ENCODE measurements at regions not wholly inside any gene's neighbourhood (a gene's known extent, or its start where the extent isn't known, plus 50 kb on each side); places are given as distances from the start of the nearest gene placed in this dataset.
A peak's percentile ranks its signal among the peaks of the same experiment; 100 is the strongest.

DNA sequence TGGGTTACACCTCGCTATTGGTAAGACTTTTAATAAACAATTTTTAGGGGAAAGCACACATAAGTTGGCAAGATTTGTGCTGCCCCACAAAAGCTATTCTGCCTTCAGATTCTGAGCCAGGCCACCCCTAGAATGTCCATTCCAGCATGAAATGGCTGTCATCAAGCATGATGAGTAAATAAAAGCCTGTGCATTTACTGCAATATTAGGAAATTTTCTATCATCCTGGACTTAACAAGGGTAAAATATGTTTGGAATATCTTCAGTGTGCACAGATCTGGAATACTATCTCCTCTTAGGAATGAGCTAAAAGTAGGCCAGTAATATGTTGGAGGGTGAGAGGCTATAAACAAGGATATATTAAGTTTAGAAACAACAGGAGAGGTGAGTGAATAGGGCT lies 510.9 kb downstream of the ANKRD50 start:
- DNase-seq (ENCODE audit: low read depth in 2 of 2), result no peak

DNA sequence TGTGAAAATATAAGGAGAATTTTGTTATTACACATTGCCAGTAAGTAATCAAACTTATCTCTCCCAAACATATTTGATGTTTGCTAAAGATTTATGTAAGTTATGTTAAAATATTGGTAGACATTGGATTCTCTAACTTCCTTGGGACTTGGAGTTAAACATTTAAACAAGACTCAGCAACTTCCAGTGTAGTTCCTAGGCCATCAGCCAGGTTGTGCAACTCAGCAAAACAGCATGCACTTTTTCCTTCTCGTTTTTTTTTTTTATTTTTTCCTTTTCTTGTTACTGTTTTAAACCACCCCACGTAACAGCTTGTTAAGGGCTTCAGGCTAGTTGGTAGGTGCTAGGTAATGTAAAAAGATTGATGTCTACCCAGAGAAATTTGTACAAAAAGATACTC lies 510.4 kb downstream of the ANKRD50 start:
- DNase-seq (ENCODE audit: low read depth in 2 of 2), result no peak

DNA sequence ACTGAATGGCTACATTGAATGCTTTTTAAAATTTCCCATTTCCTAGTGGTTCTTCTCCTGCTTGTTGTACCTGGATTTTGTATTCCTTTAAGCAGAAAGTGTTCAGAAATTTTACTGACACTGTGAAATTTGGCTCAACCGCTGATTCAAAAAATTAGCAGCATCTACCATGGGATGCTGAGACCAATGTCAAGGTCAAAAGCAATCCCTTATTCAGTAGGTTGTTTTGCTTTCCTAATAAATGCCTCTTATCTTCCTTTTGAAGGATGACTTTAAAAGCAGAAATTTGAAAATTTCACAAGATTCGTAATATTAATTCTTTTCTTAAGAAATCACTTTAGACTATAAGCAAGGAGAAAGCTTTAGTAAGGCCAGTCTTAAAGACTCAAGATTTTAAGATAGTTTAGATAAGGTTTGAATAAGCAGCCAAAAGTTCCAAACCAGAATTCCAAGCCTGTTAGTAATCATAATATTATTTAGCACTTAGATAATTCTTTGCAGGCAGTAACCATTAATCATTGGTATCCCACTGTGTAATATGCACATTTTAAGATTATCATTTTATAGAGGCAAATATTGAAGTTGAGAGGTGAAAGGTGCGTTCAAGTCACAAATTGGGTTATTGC lies 508.8 kb downstream of the ANKRD50 start:
- DNase-seq (ENCODE audit: low read depth in 2 of 2), result peak in 1 of 2 donors; percentile 38

DNA sequence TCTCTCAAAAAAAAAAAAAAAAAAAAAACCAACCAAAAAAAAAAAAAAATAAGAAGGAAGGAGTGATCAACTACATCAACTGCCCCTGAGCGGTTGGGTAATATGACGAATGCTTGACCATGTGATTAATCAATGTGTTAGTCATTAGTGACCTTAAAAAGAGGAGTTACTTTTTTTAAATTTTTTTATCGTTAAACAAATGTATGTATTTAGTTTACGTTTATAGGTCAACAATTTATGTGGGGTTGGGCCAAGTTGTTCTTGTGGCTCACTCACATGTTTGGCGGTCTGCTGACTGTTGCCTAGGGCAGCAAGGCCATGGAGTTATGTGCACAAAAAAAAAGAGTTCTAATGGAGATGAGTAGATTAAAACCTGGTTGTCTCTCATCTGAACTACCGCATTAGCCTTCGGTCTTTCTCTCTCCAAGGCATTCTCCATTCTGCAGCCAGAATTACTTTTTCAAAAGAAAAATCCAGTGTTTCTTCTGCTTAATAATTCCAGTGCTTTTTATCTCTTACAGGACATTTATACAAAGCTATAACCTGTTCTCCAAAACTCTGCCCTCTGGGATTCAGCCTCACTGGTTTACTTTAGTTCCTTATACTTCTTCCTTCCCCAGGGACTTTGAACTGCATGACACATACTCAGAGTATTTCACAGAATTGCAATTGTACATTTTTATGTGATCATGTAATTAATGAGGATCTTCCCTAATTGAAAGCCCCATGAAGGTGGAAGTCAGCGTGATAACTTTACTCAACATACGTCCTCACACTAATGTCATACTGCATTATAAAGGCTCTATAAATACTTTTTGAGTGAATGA lies 505.5 kb downstream of the ANKRD50 start:
- peak in 1 of 2 donors; percentile 18 for DNase-seq (ENCODE audit: low read depth in 2 of 2)

DNA sequence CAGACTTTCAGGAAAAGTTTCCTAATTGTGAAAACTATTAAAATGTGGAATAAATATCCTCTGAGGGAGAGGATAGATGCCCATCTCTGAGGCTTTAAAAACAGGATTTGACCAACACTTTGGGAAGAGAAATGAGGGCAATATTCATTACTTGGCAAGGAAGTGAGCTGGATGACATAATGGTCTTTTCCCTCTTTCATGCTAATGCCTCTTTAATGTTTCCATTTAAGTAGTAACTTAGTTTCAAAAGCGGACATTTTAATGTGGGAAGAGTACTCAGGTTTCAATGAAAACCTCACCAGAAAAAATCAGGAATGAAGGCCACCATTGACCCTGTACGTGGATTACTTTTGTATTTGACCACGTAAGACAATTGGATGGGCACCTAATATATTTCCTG lies 503.3 kb downstream of the ANKRD50 start:
- peak in 1 of 2 donors; percentile 10 for DNase-seq (ENCODE audit: low read depth in 2 of 2)

DNA sequence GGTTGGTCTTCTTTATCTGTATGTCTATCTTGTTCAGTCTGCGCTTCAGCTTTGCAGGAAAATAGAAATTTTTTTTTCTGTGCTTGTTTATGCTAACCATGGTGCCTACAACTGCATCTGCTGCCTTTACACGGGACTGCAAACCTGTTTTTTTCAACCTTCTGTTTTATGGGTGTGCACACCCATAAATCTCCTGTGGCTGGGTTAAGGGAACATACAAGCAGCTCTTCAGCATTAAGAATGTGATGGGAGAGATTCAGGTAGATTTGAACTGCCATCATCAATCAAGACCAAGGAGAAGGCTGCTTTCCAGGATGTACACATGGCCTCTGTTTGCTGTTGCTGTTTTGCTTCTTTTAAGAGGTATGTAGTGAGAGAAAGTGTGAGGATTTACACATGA lies 502.9 kb downstream of the ANKRD50 start:
- DNase-seq (ENCODE audit: low read depth in 2 of 2), result no peak

DNA sequence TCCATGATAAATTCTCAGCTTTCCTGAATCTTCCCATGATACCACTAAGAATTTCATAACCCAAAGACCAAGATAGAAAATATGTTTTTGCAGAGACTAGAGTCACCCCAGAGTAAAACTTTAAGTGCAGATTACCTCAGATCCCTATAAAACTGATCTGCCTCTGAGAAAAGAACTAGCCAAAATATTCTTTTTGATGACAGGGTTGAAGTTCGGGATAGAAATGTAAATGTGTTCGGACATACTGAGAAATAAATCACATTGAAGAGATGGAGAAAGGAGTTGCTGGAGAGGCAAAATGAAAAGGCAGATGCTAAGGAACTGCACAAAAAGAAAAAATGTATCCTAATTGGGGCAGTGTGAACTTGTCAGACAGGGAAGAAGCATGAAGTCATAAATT lies 501.8 kb downstream of the ANKRD50 start:
- no peak for DNase-seq (ENCODE audit: low read depth in 2 of 2)

DNA sequence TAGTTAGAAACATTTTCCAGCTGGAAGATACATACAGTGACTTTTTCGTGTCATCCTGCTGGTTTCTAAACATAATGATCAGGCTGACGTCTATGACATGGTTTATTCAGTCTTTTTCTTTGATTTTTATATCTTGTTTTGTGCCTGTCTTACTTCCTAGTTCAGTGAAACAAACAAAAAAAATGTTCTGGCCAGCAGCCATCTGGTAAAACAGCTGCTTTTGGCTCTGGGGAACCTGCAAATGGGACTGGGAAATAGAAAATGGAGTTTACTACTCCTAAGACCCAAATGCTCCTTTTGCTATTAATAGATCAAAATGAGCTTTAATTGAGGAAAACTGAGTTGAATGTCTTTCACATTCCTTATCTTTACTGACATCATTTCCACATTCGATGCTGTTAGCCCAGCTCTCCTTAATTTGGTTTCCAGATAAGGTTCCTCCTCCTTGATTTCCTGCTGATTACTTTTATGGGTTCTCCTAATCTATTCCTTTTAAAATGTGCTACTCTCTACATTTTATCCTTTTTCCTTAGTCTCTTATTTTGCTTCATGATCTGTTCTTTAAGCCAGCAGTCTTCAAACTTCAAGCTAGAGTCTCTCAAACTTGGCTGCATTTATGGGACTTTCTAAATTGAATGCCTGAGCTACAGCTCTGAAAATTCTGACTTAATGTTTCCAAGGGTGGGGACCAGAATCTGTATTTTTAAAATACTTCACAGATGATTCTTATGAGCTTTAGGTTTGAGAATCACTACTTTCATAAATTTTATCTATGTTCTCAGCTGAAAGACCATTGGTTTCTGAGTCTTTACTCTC lies 499.5 kb downstream of the ANKRD50 start:
- DNase-seq (ENCODE audit: low read depth in 2 of 2), result peak; percentile 15 to 30

DNA sequence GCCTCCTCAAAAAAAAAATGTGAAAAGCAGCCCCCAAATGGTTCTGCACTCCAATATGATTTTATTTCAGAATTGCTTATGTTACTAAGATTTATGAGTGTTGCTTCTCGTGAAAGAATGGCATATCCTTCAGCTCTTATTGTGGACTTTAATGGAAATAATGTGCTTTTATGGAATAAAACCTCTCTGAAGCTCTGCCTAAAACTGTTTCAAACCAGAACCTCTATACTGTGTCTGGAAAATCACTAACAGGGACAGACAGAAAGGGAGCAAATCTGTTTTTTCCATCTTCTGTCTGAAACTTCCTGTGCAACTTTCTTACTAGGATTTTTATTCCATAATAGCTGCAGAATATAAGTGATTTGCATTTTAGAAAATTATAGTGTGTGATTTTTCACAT lies 493.1 kb downstream of the ANKRD50 start:
- DNase-seq (ENCODE audit: low read depth in 2 of 2), result no peak

DNA sequence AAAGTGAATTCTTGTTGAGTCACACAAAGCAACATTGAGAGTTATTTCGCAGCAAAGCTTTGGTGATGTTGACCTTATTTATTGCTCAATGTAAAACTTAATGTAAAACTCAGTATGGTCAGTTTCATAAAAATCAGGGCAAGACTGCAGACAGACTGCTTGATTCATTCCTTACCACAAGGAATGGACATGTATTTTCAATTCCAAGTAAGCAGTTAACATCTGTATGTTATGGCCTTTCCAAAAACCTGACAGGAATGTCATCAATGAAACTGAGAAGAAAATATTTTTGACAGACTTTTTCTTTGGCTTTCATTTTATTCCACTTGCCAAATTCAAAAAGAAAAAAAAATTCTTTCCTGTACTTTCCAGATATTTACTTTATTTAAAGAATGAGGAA lies 488.3 kb downstream of the ANKRD50 start:
- DNase-seq (ENCODE audit: low read depth in 2 of 2), result no peak

DNA sequence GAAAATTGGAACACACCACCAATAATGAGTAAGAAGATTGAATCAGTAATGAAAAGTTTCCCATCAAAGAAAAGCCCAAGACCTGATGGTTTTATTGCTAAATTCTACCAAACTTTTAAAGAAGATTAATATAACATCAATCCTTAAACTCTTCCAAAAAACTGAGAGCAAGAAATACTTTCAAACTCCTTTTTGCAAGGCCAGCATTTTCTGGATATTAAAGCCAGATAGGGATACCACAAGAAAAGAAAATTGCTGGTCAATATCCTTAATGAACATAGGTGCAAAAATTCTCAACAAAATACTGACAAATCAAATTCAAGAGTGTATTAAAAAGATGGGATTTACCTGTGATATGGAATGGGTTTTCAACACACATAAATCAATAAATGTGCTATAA lies 484.6 kb downstream of the ANKRD50 start:
- no peak for DNase-seq (ENCODE audit: low read depth in 2 of 2)

DNA sequence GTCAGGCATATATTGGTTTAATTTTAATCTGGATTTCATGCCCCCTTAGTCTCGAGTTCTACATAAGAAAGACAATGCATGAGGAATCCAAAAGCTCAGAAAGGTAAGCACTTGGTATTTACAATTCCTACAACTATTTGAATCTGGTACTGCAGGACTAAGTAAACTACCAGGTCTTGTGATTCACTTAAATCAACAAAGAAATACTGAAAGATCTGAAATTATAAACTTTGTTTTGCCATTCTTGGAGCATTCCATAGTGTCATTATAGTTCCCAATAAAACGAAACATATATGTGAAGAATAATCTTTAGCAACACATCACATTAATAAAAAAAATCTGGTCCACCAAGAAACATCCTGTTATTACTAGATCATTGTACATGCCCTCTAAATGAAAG lies 482.3 kb downstream of the ANKRD50 start:
- no peak for DNase-seq (ENCODE audit: low read depth in 2 of 2)

DNA sequence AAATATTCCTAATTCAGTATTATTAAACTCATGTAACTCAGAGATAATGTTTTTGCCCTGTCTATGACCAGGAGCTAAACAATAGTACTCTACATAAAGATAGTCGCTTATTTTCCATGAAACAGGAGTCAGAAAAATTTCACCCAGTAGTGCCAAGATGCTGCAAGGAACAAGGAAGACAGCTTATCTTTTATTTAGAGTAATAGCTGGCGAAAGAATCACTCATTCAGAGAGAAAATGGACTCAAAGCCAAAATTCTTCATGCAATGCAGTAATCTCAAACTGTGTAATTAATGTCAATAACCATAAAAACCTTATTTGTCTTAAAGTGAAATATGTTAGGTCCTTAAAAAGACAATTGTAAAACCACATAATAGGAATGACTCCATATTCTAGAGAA lies 477.8 kb downstream of the ANKRD50 start:
- no peak for DNase-seq (ENCODE audit: low read depth in 2 of 2)

DNA sequence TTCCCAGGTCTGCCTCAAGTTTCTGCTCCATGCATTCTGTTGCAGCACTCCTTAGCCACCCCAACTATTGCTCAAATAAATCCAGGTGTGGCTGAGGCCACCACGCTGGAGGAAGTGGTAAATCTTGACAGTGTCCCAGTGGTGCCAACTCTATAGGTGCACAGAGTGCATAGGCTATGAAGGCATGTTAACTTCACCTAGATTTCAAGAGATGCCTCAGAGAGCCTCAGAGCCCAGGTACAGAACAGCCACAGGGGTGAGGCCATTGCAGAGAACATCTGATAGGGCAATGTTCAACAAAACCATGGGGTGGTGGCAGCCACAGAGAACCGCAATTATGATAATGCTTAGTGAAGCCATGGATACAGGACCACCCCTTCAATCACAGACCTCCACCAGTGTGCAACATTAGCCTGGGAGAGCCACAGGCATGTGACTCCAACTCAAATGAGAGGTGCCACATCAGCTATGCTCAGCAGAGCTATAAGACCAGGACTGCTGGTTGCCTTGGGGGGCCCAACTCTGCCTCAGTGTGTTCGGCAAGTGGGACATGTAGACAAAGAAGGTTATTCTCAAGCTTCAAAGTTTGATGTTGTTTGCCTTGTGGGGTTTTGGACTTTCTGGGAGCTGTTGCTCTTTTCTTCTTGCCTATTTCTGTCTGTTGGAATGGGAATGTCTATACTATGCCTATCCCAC lies 468.7 kb downstream of the ANKRD50 start:
- no peak for DNase-seq (ENCODE audit: low read depth in 2 of 2)

DNA sequence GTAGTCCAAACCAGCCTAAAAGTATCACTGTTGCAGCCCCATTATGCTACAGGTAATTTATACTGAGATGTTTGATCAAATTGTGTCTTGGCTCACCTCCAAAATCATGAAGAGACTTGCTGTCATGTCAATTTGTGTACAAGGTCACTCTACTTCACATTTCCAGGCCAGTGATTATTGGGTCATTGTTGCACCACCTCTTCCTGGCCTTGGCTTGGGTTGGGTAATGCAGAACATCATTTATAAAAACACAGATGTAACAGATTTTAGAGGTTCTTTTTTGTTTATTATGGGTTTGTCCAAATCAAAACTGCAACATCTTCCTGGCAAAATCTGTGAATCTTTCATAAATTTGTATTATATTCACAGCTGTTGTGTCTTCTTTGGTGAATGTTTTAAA lies 459.5 kb downstream of the ANKRD50 start:
- no peak for DNase-seq (ENCODE audit: low read depth in 2 of 2)

DNA sequence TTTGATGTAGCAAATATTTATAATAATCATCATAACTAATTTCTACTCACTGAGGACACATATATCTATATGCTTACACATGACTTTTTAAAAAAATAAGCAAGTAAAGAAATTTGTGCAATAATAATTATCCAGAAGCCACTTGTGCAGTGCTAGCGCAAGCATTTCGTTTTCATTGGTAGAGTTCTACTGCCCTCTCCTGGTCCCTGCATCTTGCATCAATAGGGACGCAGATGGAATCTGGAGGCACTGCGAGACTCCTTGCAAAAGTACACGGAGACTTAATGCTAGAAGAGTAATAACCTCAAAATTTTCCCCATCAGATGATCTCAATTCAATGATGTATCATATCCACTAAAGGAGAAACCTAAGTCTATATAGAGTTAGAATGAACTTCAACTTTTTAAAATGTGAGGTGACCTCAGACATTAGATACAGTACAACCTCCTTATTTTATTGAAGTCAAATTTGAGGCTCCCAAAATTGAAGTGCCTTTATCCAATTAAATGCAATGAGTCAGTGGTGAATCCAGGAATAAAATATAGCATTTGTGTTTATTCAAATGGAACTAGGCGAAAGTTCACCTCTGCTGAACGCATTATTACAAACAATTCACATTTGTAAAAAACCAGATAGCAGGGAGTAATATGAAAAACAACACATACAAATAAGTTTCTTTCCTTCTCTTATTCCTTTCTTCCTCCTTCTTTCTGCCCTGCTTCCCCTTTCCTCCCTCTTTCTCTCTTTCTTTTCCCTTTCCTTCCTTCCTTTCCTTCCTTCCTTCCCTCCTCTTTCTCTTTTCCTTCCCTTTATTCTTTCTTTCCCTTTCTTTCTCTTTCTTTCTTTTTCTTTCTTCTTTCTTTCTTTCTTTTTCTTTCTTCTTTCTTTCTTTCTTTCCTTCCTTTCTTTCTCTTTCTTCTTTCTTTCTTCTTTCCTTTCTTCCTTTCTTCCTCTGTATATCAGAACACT lies 450.0 kb downstream of the ANKRD50 start:
- DNase-seq (ENCODE audit: low read depth in 2 of 2), result peak; percentile 87 to 89

DNA sequence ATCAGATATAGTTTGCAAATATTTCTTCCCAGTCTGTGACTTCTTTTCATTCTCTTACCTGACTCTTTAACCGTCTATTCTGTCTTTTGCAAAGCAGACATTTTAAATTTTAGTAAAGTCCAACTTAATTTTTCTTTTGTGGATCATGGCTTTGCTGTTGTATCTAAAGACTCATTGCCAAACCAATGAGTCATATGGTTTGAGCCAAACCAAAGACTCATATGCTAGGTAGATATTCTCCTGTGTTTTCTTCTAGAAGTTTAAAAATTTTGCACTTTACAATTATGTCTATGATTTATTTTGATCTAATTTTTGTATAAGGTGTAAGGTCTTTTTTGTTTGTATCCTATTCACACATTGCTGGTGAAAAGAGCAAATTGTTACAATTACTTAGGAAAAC lies 446.8 kb downstream of the ANKRD50 start:
- no peak for DNase-seq (ENCODE audit: low read depth in 2 of 2)

DNA sequence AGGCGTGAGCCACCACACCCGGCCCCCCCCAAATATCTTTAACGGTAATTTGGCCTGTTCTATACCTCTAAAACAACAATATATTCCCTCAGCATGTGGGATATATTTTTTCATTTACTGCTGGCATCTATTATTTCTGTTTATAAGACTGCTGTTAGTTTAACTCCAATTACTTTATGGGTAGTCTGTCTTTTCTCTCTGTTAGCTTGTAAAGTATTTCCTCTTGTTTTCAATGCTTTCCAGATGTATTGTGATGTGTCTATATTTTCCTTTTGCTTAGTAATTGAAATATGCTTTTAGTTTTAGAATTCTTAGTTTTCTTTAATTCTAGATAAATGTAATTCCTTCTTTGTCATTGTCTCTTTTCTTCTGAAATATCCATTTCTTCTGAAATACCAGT lies 445.8 kb downstream of the ANKRD50 start:
- DNase-seq (ENCODE audit: low read depth in 2 of 2), result no peak

DNA sequence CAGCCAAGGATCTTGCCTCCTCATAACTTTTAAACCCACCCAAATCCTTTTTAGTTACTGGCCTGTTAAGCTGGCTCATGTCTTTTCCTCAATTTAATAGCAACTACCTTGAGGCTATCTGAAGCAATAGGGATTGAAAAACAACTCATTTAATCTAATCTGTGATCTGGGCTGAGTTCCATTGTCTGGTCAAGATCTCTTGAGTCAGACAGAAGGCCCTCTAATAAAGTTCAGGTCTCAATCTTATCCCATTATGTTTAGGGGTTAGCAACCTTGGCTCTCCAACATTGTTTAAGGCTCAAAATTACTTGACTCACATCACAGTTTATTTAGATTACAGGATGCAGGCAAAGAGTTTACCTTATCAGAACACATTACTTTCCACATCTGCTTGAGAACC lies 436.1 kb downstream of the ANKRD50 start:
- no peak for DNase-seq (ENCODE audit: low read depth in 2 of 2)

DNA sequence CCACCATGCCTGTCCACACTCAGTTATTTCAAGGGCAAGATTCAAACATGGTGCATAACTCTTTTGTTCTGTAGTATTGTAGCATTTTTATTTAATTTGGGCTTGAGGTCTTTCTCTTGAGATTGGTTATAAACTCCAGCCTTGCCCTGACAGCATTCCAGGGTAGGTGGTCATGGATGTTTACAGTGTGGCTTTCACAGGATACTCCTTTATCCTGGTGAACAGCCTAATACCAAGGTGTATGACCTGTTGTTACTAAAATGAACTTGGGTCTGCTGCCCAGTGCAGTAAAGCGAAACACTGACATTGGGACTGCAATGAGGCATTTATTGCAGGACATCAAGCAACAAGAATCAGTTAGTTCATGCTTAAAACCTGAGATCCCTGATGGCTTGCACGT lies 434.8 kb downstream of the ANKRD50 start:
- no peak for DNase-seq (ENCODE audit: low read depth in 2 of 2)

DNA sequence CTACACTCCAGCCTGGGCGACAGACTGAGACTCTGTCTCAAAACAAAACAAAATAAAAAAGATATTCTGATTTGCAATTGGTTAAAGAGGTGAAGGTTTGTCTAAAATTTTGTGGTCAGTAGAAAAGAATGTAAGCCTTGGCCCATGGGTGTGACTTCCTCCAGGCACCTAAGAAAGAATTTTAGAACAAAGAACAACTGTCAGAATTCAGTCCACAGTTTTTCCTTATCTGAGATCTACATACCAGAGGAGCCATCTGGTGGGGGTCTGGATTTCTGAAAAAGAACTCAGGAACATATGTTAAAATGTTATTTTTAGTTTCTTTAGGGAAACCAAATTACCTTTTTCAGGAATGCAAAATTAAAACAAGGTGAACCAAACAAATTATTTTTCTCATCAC lies 434.1 kb downstream of the ANKRD50 start:
- DNase-seq (ENCODE audit: low read depth in 2 of 2), result peak in 1 of 2 donors; percentile 2
